G401 (cell line): ENCODE measurements at regions not wholly inside any gene's neighbourhood (a gene's known extent, or its start where the extent isn't known, plus 50 kb on each side); places are given as distances from the start of the nearest gene placed in this dataset.
"Not testable (repeated sequence)": the region's sequence is repeated elsewhere in the genome, so short reads cannot be mapped to it uniquely, and the experiment has no call there.

Experiments used
- DNase-seq: peaks from one replicate; pipeline ENCODE4 v3.0.0-alpha.2; 2015; ENCODE audit warnings: low spot score
- in situ Hi-C: cut with HindIII; loops from 2 replicates; pipeline ENCODE4 v1.10.0; 2016; ENCODE audit warnings: low sequenced_read_pairs, mixed read lengths

DNA sequence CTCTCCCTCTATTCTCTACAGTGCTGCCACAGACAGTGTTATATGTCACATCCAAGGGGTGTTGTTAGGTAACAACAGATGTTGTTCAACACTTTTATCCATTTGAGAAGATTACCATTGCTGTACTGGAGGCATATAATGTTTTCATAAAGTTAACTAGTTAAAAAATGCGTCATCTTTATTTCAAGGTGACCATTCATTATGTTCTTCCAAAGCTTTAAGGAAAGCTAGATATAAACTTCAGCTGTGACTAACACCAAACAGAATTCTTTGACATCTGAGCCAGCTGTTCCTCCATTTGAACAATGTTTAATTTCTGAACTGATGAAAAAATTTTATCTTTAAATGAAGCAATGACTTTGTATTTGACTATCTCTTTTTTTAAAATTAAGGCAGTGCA, 1099.6 kb upstream of the TMEFF2 start:
- no peak for DNase-seq
- in situ Hi-C loops = no loop called here

- DNase-seq = no peak
- in situ Hi-C loops = no loop called here
Measured at GRCh38 chr2:193279361-193279760, 1084.6 kb upstream of the TMEFF2 start.

- in situ Hi-C loops = no loop called here
- no peak for DNase-seq
Measured at GRCh38 chr2:193276988-193277387, 1082.3 kb upstream of the TMEFF2 start.

DNA sequence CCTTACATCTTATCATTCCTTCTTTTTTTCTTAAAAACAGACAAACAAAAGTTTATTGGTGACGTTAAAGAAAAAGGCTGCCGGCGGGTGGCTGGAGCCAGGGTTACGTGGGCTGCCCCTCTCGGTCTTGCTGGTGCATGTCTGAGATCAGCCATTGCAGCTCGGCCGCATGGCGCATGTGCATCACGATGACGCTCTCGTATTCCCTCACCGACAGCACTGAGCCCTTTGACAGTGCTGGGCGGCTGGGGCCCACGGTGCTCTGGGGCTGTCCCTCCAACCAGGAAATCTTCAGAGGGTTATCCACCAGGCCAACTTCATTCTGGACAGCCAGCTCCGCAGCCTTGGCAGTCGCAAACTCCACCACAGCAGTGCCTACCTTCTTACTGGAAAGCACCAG, 1081.8 kb upstream of the TMEFF2 start:
- no peak for DNase-seq
- in situ Hi-C loops = no loop called here

GRCh38 chr2:193276069-193276468, 1081.3 kb upstream of the TMEFF2 start:
- DNase-seq = no peak
- in situ Hi-C loops = no loop called here

DNA sequence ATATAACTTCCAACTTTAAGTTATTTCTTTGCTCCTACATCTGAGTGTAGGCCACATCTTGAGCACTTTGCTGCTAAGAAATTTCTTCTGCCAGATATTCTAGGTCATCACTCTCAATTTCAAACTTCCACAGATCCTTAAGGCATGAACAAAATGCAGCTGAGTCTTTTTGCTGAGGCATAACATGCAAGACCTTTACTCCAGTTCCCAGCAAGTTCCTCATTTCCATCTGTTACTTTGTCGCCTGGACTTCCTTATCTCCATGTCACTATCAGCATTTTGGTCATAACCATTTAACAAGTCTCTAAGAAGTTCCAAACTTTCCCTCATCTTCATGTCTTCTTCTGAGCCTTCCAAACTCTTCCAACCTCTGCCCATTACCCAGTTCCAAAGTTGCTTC, 1077.3 kb upstream of the TMEFF2 start:
- in situ Hi-C loops = no loop called here
- DNase-seq = no peak

DNA sequence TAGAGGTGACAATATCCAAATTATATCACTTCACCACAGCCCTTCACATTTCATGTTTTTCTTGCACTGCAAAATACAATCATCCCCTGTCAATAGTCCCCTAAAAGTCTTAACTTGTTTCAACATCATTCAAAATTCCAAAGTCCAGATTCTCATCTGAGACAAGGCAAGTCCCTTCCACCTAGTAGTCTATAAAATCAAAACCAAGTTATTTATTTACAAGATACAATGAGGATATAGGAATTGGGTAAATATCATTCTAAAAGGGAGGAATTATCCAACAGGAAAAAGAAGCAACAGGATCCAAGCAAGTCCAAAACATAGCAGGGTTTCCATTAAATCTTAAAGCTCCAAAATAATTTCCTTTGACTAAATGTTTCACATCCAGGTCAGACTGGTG, 1076.1 kb upstream of the TMEFF2 start:
- in situ Hi-C loops = no loop called here
- no peak for DNase-seq

- DNase-seq = no peak
- in situ Hi-C loops = no loop called here
Measured at GRCh38 chr2:193267496-193268002, 1072.8 kb upstream of the TMEFF2 start.

GRCh38 chr2:193253014-193253530, 1058.3 kb upstream of the TMEFF2 start:
- in situ Hi-C loops = no loop called here
- DNase-seq = no peak

DNA sequence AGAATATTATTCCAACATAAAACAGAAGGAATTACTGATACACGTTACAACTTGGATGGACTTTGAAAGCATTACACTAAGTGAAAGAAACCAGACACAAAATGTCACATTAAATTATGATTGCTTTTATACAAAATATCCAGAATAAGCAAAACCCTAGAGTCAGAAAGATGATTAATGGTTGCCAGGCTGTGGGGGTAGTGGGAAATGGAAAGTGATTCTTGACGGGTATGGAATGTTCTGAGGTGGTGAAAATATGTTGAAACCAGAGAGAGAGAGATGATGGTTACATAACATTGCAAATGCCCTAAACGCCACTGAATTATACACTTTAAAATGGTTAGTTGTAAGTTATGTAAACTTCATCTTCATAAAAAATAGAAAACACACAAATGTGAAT, 1057.2 kb upstream of the TMEFF2 start:
- no peak for DNase-seq
- in situ Hi-C loops = no loop called here

DNA sequence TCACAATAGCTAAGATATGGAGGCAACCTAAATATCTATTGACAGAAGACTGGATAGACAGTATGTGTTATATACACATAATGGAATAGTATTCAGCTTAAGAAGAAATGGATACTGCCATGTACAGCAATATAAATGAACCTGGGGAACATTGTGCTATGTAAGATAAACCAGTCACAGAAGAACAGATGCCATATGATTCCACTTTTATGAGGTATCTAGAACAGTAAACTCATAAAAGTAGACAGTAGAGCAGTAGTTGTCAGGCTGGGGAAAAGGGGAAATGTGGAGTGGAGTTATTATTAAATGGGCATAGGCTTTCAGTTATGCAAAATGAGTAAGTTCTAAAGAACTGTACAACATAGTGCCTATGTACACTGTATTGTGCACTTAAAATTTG, 1055.7 kb upstream of the TMEFF2 start:
- in situ Hi-C loops = no loop called here
- DNase-seq = no peak

- in situ Hi-C loops = no loop called here
- no peak for DNase-seq
Measured at GRCh38 chr2:193240752-193241151, 1046.0 kb upstream of the TMEFF2 start.

DNA sequence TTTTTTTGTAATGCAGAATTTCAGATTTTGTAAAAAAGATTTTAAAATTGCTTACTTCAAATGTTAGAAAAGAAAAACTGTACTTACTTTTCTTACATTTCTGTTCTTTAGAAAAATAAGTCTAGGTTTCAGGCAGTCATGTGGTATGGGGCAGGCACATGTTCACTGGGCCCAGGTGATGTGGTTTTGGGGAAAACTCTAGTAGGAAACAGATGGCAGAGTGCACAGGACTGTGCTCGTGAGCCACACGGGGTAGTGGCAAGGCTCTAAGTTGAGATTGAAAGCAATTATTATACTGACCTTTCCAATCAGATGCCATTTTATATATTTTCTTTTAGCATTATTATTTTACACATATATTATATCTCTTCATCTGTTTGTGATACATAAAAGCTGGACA, 1036.9 kb upstream of the TMEFF2 start:
- in situ Hi-C loops = no loop called here
- no peak for DNase-seq

DNA sequence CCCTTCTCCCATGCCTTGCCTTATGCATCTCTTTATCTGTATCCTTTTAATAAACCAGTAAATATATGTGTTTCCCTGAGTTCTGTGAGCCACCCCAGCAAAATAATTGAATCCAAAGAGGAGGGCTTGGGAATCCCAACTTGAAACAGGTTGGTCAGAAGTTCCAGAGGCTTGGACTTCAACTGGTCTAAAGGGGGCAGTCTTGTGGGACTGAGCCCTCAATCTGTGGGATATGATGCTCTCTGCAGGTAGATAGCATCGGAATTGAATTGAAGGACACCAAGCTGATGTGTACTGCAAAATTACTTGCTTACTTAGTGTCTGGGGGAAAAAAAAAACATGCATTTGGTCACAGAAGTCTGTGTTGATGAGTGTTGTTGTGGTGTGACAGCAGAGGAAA, 1033.5 kb upstream of the TMEFF2 start:
- DNase-seq = no peak

DNA sequence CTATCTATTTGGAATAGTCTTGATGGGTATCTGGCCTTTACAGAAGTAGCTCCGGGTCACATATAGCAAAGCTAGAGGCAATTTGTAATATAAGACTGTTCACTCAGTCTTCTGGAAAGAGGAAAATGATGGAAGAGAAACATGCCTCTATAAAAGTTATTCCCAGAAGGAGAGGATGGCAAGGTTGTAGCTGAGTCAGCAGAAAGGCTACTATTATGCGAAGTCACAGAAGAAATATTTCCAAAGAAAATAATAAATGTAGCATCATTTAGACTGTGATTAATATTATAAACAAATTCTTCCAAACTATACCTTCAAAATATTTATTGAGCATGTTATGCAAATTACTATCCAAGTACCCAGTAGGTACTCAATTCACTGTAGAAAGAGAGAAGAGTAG, 1027.7 kb upstream of the TMEFF2 start:
- DNase-seq = no peak
- in situ Hi-C loops = no loop called here

More for the DNA sequence above, 1033.5 kb upstream of the TMEFF2 start:
- in situ Hi-C loops = no loop called here

- no peak for DNase-seq
- in situ Hi-C loops = no loop called here
Measured at GRCh38 chr2:193219413-193219812, 1024.7 kb upstream of the TMEFF2 start.

GRCh38 chr2:193201583-193201982, 1006.9 kb upstream of the TMEFF2 start:
- in situ Hi-C loops = no loop called here
- no peak for DNase-seq

DNA sequence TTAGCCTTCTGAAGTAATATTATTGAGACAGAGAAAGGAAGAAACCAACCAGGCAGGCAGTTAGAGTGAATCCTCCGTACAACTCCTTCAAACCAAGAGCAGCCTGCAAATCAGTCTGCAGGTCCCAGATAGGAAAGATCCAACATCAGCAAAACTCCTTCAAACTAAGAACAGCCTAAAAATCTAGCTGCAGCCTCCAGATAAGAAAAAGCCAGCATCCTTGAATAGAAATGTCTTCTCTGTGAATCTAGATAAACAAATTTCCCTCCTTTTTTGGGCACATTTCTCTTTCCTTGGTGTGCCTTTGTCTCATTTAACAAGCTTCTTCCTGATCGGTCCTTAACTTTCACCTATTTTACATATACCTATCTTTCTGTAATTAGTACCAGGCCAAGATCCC, 1004.6 kb upstream of the TMEFF2 start:
- DNase-seq = no peak

GRCh38 chr2:193187816-193188215, 993.1 kb upstream of the TMEFF2 start:
- in situ Hi-C loops = no loop called here
- no peak for DNase-seq

More for the DNA sequence above, 1004.6 kb upstream of the TMEFF2 start:
- in situ Hi-C loops = no loop called here

GRCh38 chr2:193170981-193171380, 976.2 kb upstream of the TMEFF2 start:
- in situ Hi-C loops, DNase-seq: not testable (repeated sequence)

DNA sequence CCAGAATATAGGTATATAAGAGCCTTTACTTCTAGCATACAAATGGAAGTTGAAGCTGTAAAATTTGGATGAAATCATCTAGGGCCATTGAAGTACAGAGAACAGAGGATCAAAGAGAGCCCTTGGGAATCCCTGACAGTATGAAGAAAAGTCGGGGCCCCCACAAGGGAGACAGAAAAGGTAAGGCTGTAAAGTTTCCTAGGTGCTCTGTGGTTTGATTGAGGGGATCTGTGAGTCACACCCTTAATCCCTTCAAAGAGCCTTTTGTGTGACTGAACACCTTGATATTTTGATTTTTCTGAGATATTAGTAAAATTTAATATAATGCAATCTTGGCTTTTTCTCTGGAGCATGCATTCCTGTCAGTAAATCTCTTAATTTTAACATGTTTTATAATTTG, 961.7 kb upstream of the TMEFF2 start:
- in situ Hi-C loops = no loop called here
- no peak for DNase-seq

- in situ Hi-C loops = no loop called here
- DNase-seq = no peak
Measured at GRCh38 chr2:193154076-193154475, 959.3 kb upstream of the TMEFF2 start.
